SK-N-SH (cell line): ENCODE measurements at regions not wholly inside any gene's neighbourhood (a gene's known extent, or its start where the extent isn't known, plus 50 kb on each side); places are given as distances from the start of the nearest gene placed in this dataset.
"Not testable (repeated sequence)": the region's sequence is repeated elsewhere in the genome, so short reads cannot be mapped to it uniquely, and the experiment has no call there.

Experiments
- CTCF ChIA-PET: fragments of 300-600, 350-600 bp; formaldehyde crosslinking; extraction: SDS; loops from one replicate; lab custom pipeline; 2021; lab: Yijun Ruan, JAX
- POLR2A ChIA-PET: fragments of 350-600 bp; sonication (Branson Sonifier 250); formaldehyde crosslinking; extraction: SDS; loops from one replicate; lab custom pipeline; 2020; ENCODE audit warnings: antibody characterized with exemption, inconsistent platforms; lab: Yijun Ruan, JAX
- DNase-seq: peaks from one replicate; pipeline ENCODE4 v3.0.0; 2012
- H2AFZ ChIP-seq: fragments of 200-600 bp; sonication (generic); 2 replicates; pipeline ENCODE4 v1.8.1; 2016; ENCODE audit warnings: antibody characterized with exemption, mild to moderate bottlenecking, low read depth
- H3F3A ChIP-seq: fragments of 200-600 bp; sonication (generic); replicated peaks from 2 replicates; pipeline ENCODE3; 2016; ENCODE audit warnings: antibody characterized with exemption, mild to moderate bottlenecking; ENCODE audit not compliant: insufficient read depth
- H3K27ac ChIP-seq, 2 experiments: fragments of 200-500 bp in 1 of 2; fragments of 200-600 bp in 1 of 2; sonication (Bioruptor generic) in 1 of 2; sonication (generic), shearing (Covaris generic) in 1 of 2; 2 replicates each; pipeline versions ENCODE4 v1.5.1 to v1.6.1; 2014 to 2016; ENCODE audit warnings: low read depth in 2 of 2, inconsistent platforms in 1 of 2, low read length in 1 of 2, mild to moderate bottlenecking in 1 of 2, mixed read lengths in 1 of 2
- H3K27me3 ChIP-seq: fragments of 200-600 bp; sonication (generic), shearing (Covaris generic); 2 replicates; pipeline ENCODE4 v1.6.1; 2016; ENCODE audit warnings: mixed run types; ENCODE audit not compliant: insufficient read depth
- H3K36me3 ChIP-seq, 2 experiments: fragments of 200-500 bp in 1 of 2; fragments of 200-600 bp in 1 of 2; sonication (Bioruptor generic) in 1 of 2; sonication (generic) in 1 of 2; replicated peaks in 1 of 2; 2 replicates each; pipeline versions ENCODE3 to v1.5.1; 2014 to 2016; ENCODE audit warnings: low read length in 1 of 2, mild to moderate bottlenecking in 1 of 2; ENCODE audit not compliant: insufficient read depth in 2 of 2, control insufficient read depth in 1 of 2
- H3K4me1 ChIP-seq, 2 experiments: fragments of 200-500 bp in 1 of 2; fragments of 200-600 bp in 1 of 2; sonication (Bioruptor generic) in 1 of 2; sonication (generic), shearing (Covaris generic) in 1 of 2; 2 replicates each; pipeline versions ENCODE4 v1.5.1 to v1.6.1; 2014 to 2016; ENCODE audit warnings: low read depth in 1 of 2, low read length in 1 of 2, mixed run types in 1 of 2; ENCODE audit not compliant: insufficient read depth in 2 of 2, control insufficient read depth in 1 of 2
- H3K4me2 ChIP-seq: fragments of 200-600 bp; sonication (generic), shearing (Covaris generic); 2 replicates; pipeline ENCODE4 v1.6.1; 2017; ENCODE audit warnings: mixed run types
- H3K4me3 ChIP-seq, 2 experiments: fragments of 200-500 bp in 1 of 2; fragments of 200-600 bp in 1 of 2; sonication (Bioruptor generic) in 1 of 2; sonication (generic), shearing (Covaris generic) in 1 of 2; 2 replicates each; pipeline versions ENCODE4 v1.5.1 to v1.8.1; 2014 to 2016; ENCODE audit warnings: low read depth in 2 of 2, inconsistent platforms in 1 of 2, low read length in 1 of 2, mild to moderate bottlenecking in 1 of 2, mixed read lengths in 1 of 2, moderate library complexity in 1 of 2
- H3K79me2 ChIP-seq: fragments of 200-600 bp; sonication (generic); 2 replicates; pipeline ENCODE4 v1.8.1; 2017; ENCODE audit warnings: mild to moderate bottlenecking; ENCODE audit not compliant: insufficient read depth
- H3K9ac ChIP-seq: fragments of 200-600 bp; sonication (generic); 2 replicates; pipeline ENCODE4 v1.6.1; 2017; ENCODE audit warnings: mixed run types
- H3K9me2 ChIP-seq: fragments of 200-600 bp; sonication (generic); 2 replicates; pipeline ENCODE4 v1.6.1; 2017; ENCODE audit warnings: mixed run types
- H3K9me3 ChIP-seq: fragments of 200-600 bp; sonication (generic); 2 replicates; pipeline ENCODE4 v1.6.1; 2017; ENCODE audit warnings: mixed run types, mild to moderate bottlenecking, moderate library complexity
- H4K20me1 ChIP-seq: fragments of 200-600 bp; sonication (generic); 2 replicates; pipeline ENCODE4 v1.6.1; 2017; ENCODE audit warnings: mild to moderate bottlenecking, mixed run types; ENCODE audit not compliant: insufficient read depth
- CHD2 ChIP-seq: fragments of 150-350 bp; IDR thresholded peaks from 2 replicates; pipeline ENCODE4 v1.6.1; 2018; ENCODE audit warnings: low read length; ENCODE audit not compliant: partially characterized antibody
- CTCF ChIP-seq: fragments of 200-600 bp; sonication (generic); IDR thresholded peaks from 2 replicates; pipeline ENCODE4 v1.6.1; 2017; ENCODE audit warnings: antibody characterized with exemption, mild to moderate bottlenecking, moderate library complexity
- EP300 ChIP-seq, 2 experiments: IDR thresholded peaks; 2 replicates each; pipeline versions ENCODE4 v1.4.0 to v1.6.1; 2012; ENCODE audit warnings: borderline replicate concordance in 1 of 2, low read depth in 1 of 2, low read length in 1 of 2
- EZH2phosphoT487 ChIP-seq: fragments of 200-600 bp; sonication (generic); IDR thresholded peaks from 2 replicates; pipeline ENCODE4 v1.6.1; 2017; ENCODE audit warnings: low read depth, mixed run types, mild to moderate bottlenecking, antibody characterized with exemption, moderate library complexity, borderline replicate concordance
- JUND ChIP-seq: IDR thresholded peaks from 2 replicates; pipeline ENCODE4 v1.4.0; 2012
- PBX3 ChIP-seq: IDR thresholded peaks from 2 replicates; pipeline ENCODE4; 2012
- RAD21 ChIP-seq: IDR thresholded peaks from 2 replicates; pipeline ENCODE4 v1.6.1; 2012; ENCODE audit warnings: mild to moderate bottlenecking, low read length
- RXRA ChIP-seq: IDR thresholded peaks from 2 replicates; pipeline ENCODE4 v1.4.0; 2012; ENCODE audit warnings: low read depth, mild to moderate bottlenecking, borderline replicate concordance
- USF2 ChIP-seq: fragments of 150-350 bp; IDR thresholded peaks from 2 replicates; pipeline ENCODE4 v1.6.1; 2017; ENCODE audit warnings: antibody characterized with exemption, low read length, low read depth, borderline replicate concordance
- YY1 ChIP-seq: IDR thresholded peaks from 2 replicates; pipeline ENCODE4 v1.4.0; 2012; ENCODE audit warnings: low read depth, mild to moderate bottlenecking
- ZBTB33 ChIP-seq: IDR thresholded peaks from 2 replicates; pipeline ENCODE4 v1.4.0; 2012; ENCODE audit warnings: low read depth, borderline replicate concordance
- WGBS: methylation state at CpG from one replicate; pipeline ENCODE4 v1.1.6; 2017; ENCODE audit warnings: low lambda C conversion rate; 5-methylcytosine and 5-hydroxymethylcytosine counted together

GRCh38 chr12:131409211-131409610, 301.7 kb upstream of the SFSWAP start:
- Histone ChIP-seq H3K27me3 (no peaks in the 10 kb centered on the region), H3K9ac (no peak overlapping the region), H3K9me3 (no peaks in the 10 kb centered on the region), H3K4me3 (no peak overlapping the region), H3K79me2 (no peaks in the 10 kb centered on the region), H3K9me2 (no peaks in the 10 kb centered on the region), H3F3A (no peaks in the 10 kb centered on the region)
- CTCF ChIA-PET = interaction anchor here (1.2 kb wide), 1 partner anchor 46 kb away, joined by 3 read pairs; no protein-coding TSS in a partner anchor
- WGBS = 6% methylated on average over 1 of the region's 1 CpG
- TF ChIP-seq USF2 = no peak
- no peak for TF ChIP-seq JUND
- TF ChIP-seq, all 33 proteins: peak for 0
- POLR2A ChIA-PET = no interaction called here
- Histone ChIP-seq H3K4me2 (no peak overlapping the region), H3K27ac (no peak overlapping the region), H3K4me1 (peaks cover 0 to 16% of the 10 kb centered on the region in 2 experiments; a peak in 1 of 4 replicates), H2AFZ (no peak overlapping the region), H3K36me3 (no peaks in the 10 kb centered on the region), H4K20me1 (no peaks in the 10 kb centered on the region)
- no peak for DNase-seq

GRCh38 chr12:131411827-131412226, 299.1 kb upstream of the SFSWAP start:
- H3K9ac ChIP-seq, H4K20me1 ChIP-seq, POLR2A ChIA-PET, H3K4me2 ChIP-seq, H3K36me3 ChIP-seq, H3K9me3 ChIP-seq, H3K79me2 ChIP-seq, H3K4me3 ChIP-seq, H3K27me3 ChIP-seq, DNase-seq, H2AFZ ChIP-seq, H3K27ac ChIP-seq, H3F3A ChIP-seq, H3K9me2 ChIP-seq, CTCF ChIA-PET: not testable (repeated sequence)
- 40% methylated on average over 5 of the region's 7 CpGs for WGBS
- peaks cover 0 to 16% of the 10 kb centered on the region in 2 experiments; a peak in 1 of 4 replicates for H3K4me1 ChIP-seq

GRCh38 chr12:131413006-131413405, 297.9 kb upstream of the SFSWAP start:
- H3K9me2 ChIP-seq = no peaks in the 10 kb centered on the region
- ChIA-PET POLR2A (no interaction called here), CTCF (no interaction called here)
- H3K36me3 ChIP-seq = no peaks in the 10 kb centered on the region
- no peak overlapping the region for H3K9ac ChIP-seq
- no peaks in the 10 kb centered on the region for H3F3A ChIP-seq
- H3K4me2 ChIP-seq = no peak overlapping the region
- no peaks in the 10 kb centered on the region for H3K9me3 ChIP-seq
- WGBS = 0% methylated on average over 1 of the region's 8 CpGs
- TF ChIP-seq CHD2 = no peak
- H3K27me3 ChIP-seq = no peaks in the 10 kb centered on the region
- DNase-seq = no peak
- peaks cover 0 to 5% of the 10 kb centered on the region in 2 experiments; a peak in 1 of 4 replicates for H3K4me1 ChIP-seq
- H4K20me1 ChIP-seq = no peaks in the 10 kb centered on the region
- no peak overlapping the region for H3K4me3 ChIP-seq
- H3K79me2 ChIP-seq = no peaks in the 10 kb centered on the region
- H2AFZ ChIP-seq = no peak overlapping the region
- no peak overlapping the region for H3K27ac ChIP-seq

- Histone ChIP-seq H4K20me1 (no peaks in the 10 kb centered on the region), H3K27ac (no peak overlapping the region), H2AFZ (no peak overlapping the region), H3K9me3 (no peaks in the 10 kb centered on the region), H3K36me3 (no peaks in the 10 kb centered on the region), H3K9ac (no peak overlapping the region), H3K79me2 (no peaks in the 10 kb centered on the region), H3F3A (no peaks in the 10 kb centered on the region), H3K27me3 (no peaks in the 10 kb centered on the region), H3K4me1 (peaks cover 0 to 5% of the 10 kb centered on the region in 2 experiments; a peak in 1 of 4 replicates), H3K4me3 (no peak overlapping the region), H3K9me2 (no peaks in the 10 kb centered on the region), H3K4me2 (no peak overlapping the region)
- DNase-seq = no peak
- CTCF ChIA-PET = no interaction called here
- POLR2A ChIA-PET = no interaction called here
- WGBS = 43% methylated on average over 5 of the region's 12 CpGs
- no peak for TF ChIP-seq CTCF
- TF ChIP-seq EP300 (IDR thresholded peaks at IDR 0.05; ENCODE audit: borderline replicate concordance in 1 of 2, low read depth in 1 of 2, low read length in 1 of 2) = no peak
- TF ChIP-seq RAD21 = no peak
- no peak for TF ChIP-seq EZH2phosphoT487
- no peak for TF ChIP-seq JUND
- no peak for TF ChIP-seq YY1
- TF ChIP-seq ZBTB33 = no peak
- no peak for TF ChIP-seq RXRA
- no peak for TF ChIP-seq PBX3
These were observed 297.4 kb upstream of the SFSWAP start for GRCh38 chr12:131413471-131413870.
